K562 (cell line): ENCODE measurements at regions not wholly inside any gene's neighbourhood (a gene's known extent, or its start where the extent isn't known, plus 50 kb on each side); places are given as distances from the start of the nearest gene placed in this dataset.

ENCODE experiments used
- ATAC-seq: fragments of 200-7000 bp; cut with Tn5 transposase; 3 replicates; pipeline ENCODE4 v1.9.1; 2020; ENCODE audit warnings: moderate library complexity
- BruUV-seq: library from RNA; stranded (reverse); fragments of 400-500 nt; replicated peaks from 2 replicates; lab custom pipeline; 2021; lab: Mats Ljungman, UMichigan
- CTCF ChIA-PET: fragments of 300-600 bp; formaldehyde crosslinking; extraction: SDS; loops from one replicate; lab custom pipeline; 2021; ENCODE audit warnings: low intra/inter-chr PET ratio; lab: Yijun Ruan, JAX
- POLR2A ChIA-PET: fragments of 300-600, 350-650 bp; sonication (Branson Sonifier 250); formaldehyde crosslinking; extraction: SDS; loops from one replicate; lab custom pipeline; 2021; ENCODE audit warnings: antibody characterized with exemption, inconsistent platforms; lab: Yijun Ruan, JAX
- DNase-seq, 4 experiments: peaks; one replicate each; pipeline versions ENCODE4 v3.0.0 to v3.0.0-alpha.2; 2011 to 2018; ENCODE audit warnings: low spot score in 3 of 4, mixed read lengths in 3 of 4; ENCODE audit errors: extremely low read depth in 1 of 4
- FAIRE-seq: peaks from 2 replicates; lab custom pipeline; 2011; peaks lifted over from hg19 to GRCh38; lab: Jason Lieb, UNC
- H2AFZ ChIP-seq: 2 replicates; pipeline ENCODE4 v1.6.0; 2011; ENCODE audit warnings: low read depth, low read length, control low read depth, inconsistent platforms
- H3K27ac ChIP-seq: fragments of 200-600 bp; 3 replicates; pipeline ENCODE4 v1.8.0; 2011; ENCODE audit warnings: low read depth, mild to moderate bottlenecking, control low read depth, inconsistent platforms, low read length, moderate library complexity, mixed read lengths; ENCODE audit errors: extremely low read depth
- H3K27me3 ChIP-seq, 2 experiments: fragments of 300-600 bp in 1 of 2; 2 replicates in 1 of 2; 3 replicates in 1 of 2; pipeline versions ENCODE4 v1.6.0 to v1.8.0; 2011; ENCODE audit warnings: inconsistent platforms in 2 of 2, low read length in 2 of 2, mild to moderate bottlenecking in 1 of 2, mixed read lengths in 1 of 2, moderate library complexity in 1 of 2; ENCODE audit not compliant: control insufficient read depth in 2 of 2, insufficient read depth in 2 of 2
- H3K36me3 ChIP-seq: fragments of 300-600 bp; 3 replicates; pipeline ENCODE4 v1.8.0; 2011; ENCODE audit warnings: mild to moderate bottlenecking, low read length, inconsistent platforms; ENCODE audit not compliant: control insufficient read depth, insufficient read depth
- H3K4me1 ChIP-seq, 2 experiments: fragments of 200-600 bp in 1 of 2; replicated peaks in 1 of 2; 2 replicates in 1 of 2; 3 replicates in 1 of 2; pipeline versions ENCODE4 v1.5.1 to v1.8.0; 2011; ENCODE audit warnings: inconsistent platforms in 2 of 2, low read length in 2 of 2, mild to moderate bottlenecking in 1 of 2, mixed read lengths in 1 of 2, moderate library complexity in 1 of 2; ENCODE audit not compliant: control insufficient read depth in 2 of 2, insufficient read depth in 2 of 2
- H3K4me2 ChIP-seq: 2 replicates; pipeline ENCODE4 v1.6.1; 2011; ENCODE audit warnings: low read length, control low read depth, inconsistent platforms, mixed read lengths; ENCODE audit not compliant: insufficient read depth
- H3K4me3 ChIP-seq: fragments of 200-600 bp; sonication (generic), shearing (Covaris generic); 2 replicates; pipeline ENCODE4 v1.5.1; 2016; ENCODE audit warnings: control low read depth, inconsistent platforms
- H3K79me2 ChIP-seq: fragments of 200-600 bp; 3 replicates; pipeline ENCODE4 v1.8.0; 2011; ENCODE audit warnings: low read length, inconsistent platforms; ENCODE audit not compliant: control insufficient read depth, insufficient read depth
- H3K9ac ChIP-seq, 2 experiments: 2 replicates each; pipeline versions ENCODE4 v1.6.0 to v1.6.1; 2011; ENCODE audit warnings: low read depth in 2 of 2, low read length in 2 of 2, control low read depth in 1 of 2, inconsistent platforms in 1 of 2, mild to moderate bottlenecking in 1 of 2, mixed read lengths in 1 of 2; ENCODE audit not compliant: insufficient read depth in 1 of 2
- H3K9me1 ChIP-seq: one replicate; pipeline ENCODE4 v1.6.0; 2011; ENCODE audit warnings: inconsistent platforms, mild to moderate bottlenecking, low read length, moderate library complexity; ENCODE audit not compliant: control insufficient read depth, insufficient read depth
- H3K9me3 ChIP-seq: replicated peaks from 2 replicates; pipeline ENCODE4 v1.5.1; 2011; ENCODE audit warnings: low read depth, low read length, inconsistent platforms; ENCODE audit not compliant: control insufficient read depth, insufficient read depth
- H4K20me1 ChIP-seq: replicated peaks from 2 replicates; pipeline ENCODE4 v1.6.1; 2011; ENCODE audit warnings: low read length, inconsistent platforms, mixed read lengths; ENCODE audit not compliant: control insufficient read depth, insufficient read depth
- BDP1 ChIP-seq: IDR thresholded peaks from 3 replicates; pipeline ENCODE4 v1.6.1; 2011; ENCODE audit not compliant: insufficient read length, insufficient read depth
- CSDE1 ChIP-seq, 2 experiments: fragments of 450-650 bp; IDR thresholded peaks; 2 replicates each; pipeline ENCODE4 v1.6.1; 2016; ENCODE audit warnings: mild to moderate bottlenecking in 1 of 2
- E2F1 ChIP-seq: sonication (generic); formaldehyde crosslinking; IDR thresholded peaks from 2 replicates; pipeline ENCODE4 v1.8.1; 2023; ENCODE audit warnings: mild to moderate bottlenecking, missing genetic modification reagents, moderate library complexity
- NFE2 ChIP-seq: IDR thresholded peaks from 2 replicates; pipeline ENCODE4 v1.6.1; 2014; ENCODE audit warnings: antibody characterized with exemption, low read depth
- NR2F6 ChIP-seq: fragments of 450-650 bp; formaldehyde crosslinking; IDR thresholded peaks from 2 replicates; pipeline ENCODE4 v1.4.0; 2020; ENCODE audit warnings: mild to moderate bottlenecking
- ZNF134 ChIP-seq: fragments of 250-450 bp; sonication (Bioruptor Pico); conservative IDR thresholded peaks from 2 replicates; pipeline ENCODE4 v1.4.0; 2020
- ZNF561 ChIP-seq: fragments of 450-650 bp; formaldehyde crosslinking; conservative IDR thresholded peaks from 2 replicates; pipeline ENCODE4 v1.4.0; 2020; ENCODE audit warnings: mild to moderate bottlenecking, moderate library complexity
- ZNF740 ChIP-seq, 3 experiments: fragments of 200-800 bp in 1 of 3; sonication (Bioruptor generic) in 1 of 3; sonication (generic) in 1 of 3; formaldehyde crosslinking in 1 of 3; IDR thresholded peaks; 2 replicates each; pipeline versions ENCODE4 v1.6.1 to v1.8.0; 2016 to 2022; ENCODE audit warnings: mild to moderate bottlenecking in 2 of 3, missing compliant biosample characterization in 2 of 3, missing genetic modification characterization in 2 of 3, missing genetic modification reagents in 1 of 3
- WGBS: fragments of 100-300 bp; shearing (Covaris generic); methylation state at CpG from one replicate; pipeline ENCODE4 v1.1.6; 2016; ENCODE audit warnings: low coverage, mixed read lengths; ENCODE audit not compliant: insufficient coverage; ENCODE audit errors: missing lambda C conversion rate; 5-methylcytosine and 5-hydroxymethylcytosine counted together
- in situ Hi-C: fragments of 300-500 bp; cut with MboI; formaldehyde crosslinking; loops from 4 replicates; pipeline ENCODE4 v1.15.0; 2018; ENCODE audit warnings: inconsistent platforms, mixed read lengths
- intact Hi-C: fragments of 100-400 bp; cut with micrococcal nuclease; formaldehyde crosslinking; loops from 2 replicates; pipeline ENCODE4 v1.14.2; 2022

- Histone ChIP-seq H3K9me1 (no peaks in the 10 kb centered on the region), H3K27me3 (no peaks in the 10 kb centered on the region), H3K9me3 (no peaks in the 10 kb centered on the region), H3K27ac (no peak overlapping the region), H3K4me1 (no peaks in the 10 kb centered on the region), H3K9ac (no peak overlapping the region), H3K4me2 (no peak overlapping the region), H3K79me2 (no peaks in the 10 kb centered on the region)
- WGBS = 8% methylated on average over 2 of the region's 2 CpGs
- BruUV-seq = no TSS peak
- ChIA-PET CTCF (no interaction called here), POLR2A (no interaction called here)
- intact Hi-C loops (no loop called here), in situ Hi-C loops (no loop called here)
- FAIRE-seq (no peak), ATAC-seq (no peak)
- no peak for TF ChIP-seq ZNF134 (CRISPR knock-in tag)
- TF ChIP-seq, all 486 proteins: peak for 0
- Histone ChIP-seq H3K36me3 (no peaks in the 10 kb centered on the region), H3K4me3 (no peak overlapping the region), H2AFZ (no peak overlapping the region), H4K20me1 (no peaks in the 10 kb centered on the region)
- DNase-seq = no peak
These were observed 217.9 kb upstream of the ITGA4 start for GRCh38 chr2:181239201-181239799.

- BruUV-seq = no TSS peak
- H4K20me1 ChIP-seq = no peaks in the 10 kb centered on the region
- WGBS = 0% methylated on average over 1 of the region's 1 CpG
- POLR2A ChIA-PET = no interaction called here
- H3K4me2 ChIP-seq = no peak overlapping the region
- no peak overlapping the region for H2AFZ ChIP-seq
- H3K79me2 ChIP-seq = no peaks in the 10 kb centered on the region
- intact Hi-C loops (no loop called here), in situ Hi-C loops (no loop called here)
- H3K9me1 ChIP-seq = no peaks in the 10 kb centered on the region
- no peak overlapping the region for H3K27ac ChIP-seq
- ATAC-seq (no peak), DNase-seq (no peak), FAIRE-seq (no peak)
- no peaks in the 10 kb centered on the region for H3K27me3 ChIP-seq
- H3K36me3 ChIP-seq = no peaks in the 10 kb centered on the region
- H3K4me3 ChIP-seq = no peak overlapping the region
- H3K9me3 ChIP-seq = no peaks in the 10 kb centered on the region
- TF ChIP-seq ZNF561 (CRISPR knock-in tag) = no peak
- TF ChIP-seq ZNF740 (CRISPR knock-in tag; IDR thresholded peaks at IDR 0.05) = no peak
- no peak for TF ChIP-seq ZNF740 (tag; IDR thresholded peaks at IDR 0.05)
- TF ChIP-seq NFE2 = no peak
- TF ChIP-seq CSDE1 (IDR thresholded peaks at IDR 0.05) = no peak
- no peak for TF ChIP-seq NR2F6 (CRISPR knock-in tag)
- no peak for TF ChIP-seq E2F1 (CRISPR knock-in tag)
- TF ChIP-seq BDP1 = no peak
- CTCF ChIA-PET = no interaction called here
- H3K4me1 ChIP-seq = no peaks in the 10 kb centered on the region
- H3K9ac ChIP-seq = no peak overlapping the region
These were observed 216.3 kb upstream of the ITGA4 start for GRCh38 chr2:181240844-181241243.
